ENCODE measurements at regions not wholly inside any gene's neighbourhood (a gene's known extent, or its start where the extent isn't known, plus 50 kb on each side); places are given as distances from the start of the nearest gene placed in this dataset.

- Histone ChIP-seq H3K9me3 (ENCODE audit: control insufficient read depth, insufficient read depth, low read depth, low read length) (no peaks in the 10 kb centered on the region), H3K4me3 (ENCODE audit: low read depth, low read length) (no peak overlapping the region), H3K27ac (ENCODE audit: low read depth, low read length) (no peak overlapping the region), H3K36me3 (ENCODE audit: control insufficient read depth, insufficient read depth, low read length) (no peaks in the 10 kb centered on the region), H3K27me3 (ENCODE audit: control insufficient read depth, insufficient read depth, low read length) (no peaks in the 10 kb centered on the region), H3K9ac (ENCODE audit: low read length) (no peak overlapping the region), H3K4me1 (ENCODE audit: control insufficient read depth, insufficient read depth, low read length) (peaks cover 8% of the 10 kb centered on the region; the same call in 1 of the 2 replicates)
Observed at GRCh38 chr3:13223574-13224237, 150.5 kb upstream of the IQSEC1 start.

GRCh38 chr3:13222891-13223573, 149.8 kb upstream of the IQSEC1 start:
- peaks cover 8% of the 10 kb centered on the region; the same call in 1 of the 2 replicates for H3K4me1 ChIP-seq (ENCODE audit: control insufficient read depth, insufficient read depth, low read length)
- H3K36me3 ChIP-seq (ENCODE audit: control insufficient read depth, insufficient read depth, low read length) = no peaks in the 10 kb centered on the region
- no peaks in the 10 kb centered on the region for H3K9me3 ChIP-seq (ENCODE audit: control insufficient read depth, insufficient read depth, low read depth, low read length)
- no peak overlapping the region for H3K9ac ChIP-seq (ENCODE audit: low read length)
- no peak overlapping the region for H3K4me3 ChIP-seq (ENCODE audit: low read depth, low read length)
- H3K27me3 ChIP-seq (ENCODE audit: control insufficient read depth, insufficient read depth, low read length) = no peaks in the 10 kb centered on the region
- no peak overlapping the region for H3K27ac ChIP-seq (ENCODE audit: low read depth, low read length)

GRCh38 chr3:13222131-13222530, 148.9 kb upstream of the IQSEC1 start:
- Histone ChIP-seq H3K36me3 (ENCODE audit: control insufficient read depth, insufficient read depth, low read length) (no peaks in the 10 kb centered on the region), H3K9me3 (ENCODE audit: control insufficient read depth, insufficient read depth, low read depth, low read length) (no peaks in the 10 kb centered on the region), H3K4me3 (ENCODE audit: low read depth, low read length) (no peak overlapping the region), H3K27ac (ENCODE audit: low read depth, low read length) (no peak overlapping the region), H3K4me1 (ENCODE audit: control insufficient read depth, insufficient read depth, low read length) (peaks cover 8% of the 10 kb centered on the region; the same call in 1 of the 2 replicates), H3K27me3 (ENCODE audit: control insufficient read depth, insufficient read depth, low read length) (no peaks in the 10 kb centered on the region), H3K9ac (ENCODE audit: low read length) (no peak overlapping the region)

GRCh38 chr3:13221491-13222061, 148.3 kb upstream of the IQSEC1 start:
- Histone ChIP-seq H3K27me3 (ENCODE audit: control insufficient read depth, insufficient read depth, low read length) (no peaks in the 10 kb centered on the region), H3K9me3 (ENCODE audit: control insufficient read depth, insufficient read depth, low read depth, low read length) (no peaks in the 10 kb centered on the region), H3K4me1 (ENCODE audit: control insufficient read depth, insufficient read depth, low read length) (peaks cover 8% of the 10 kb centered on the region; the same call in 1 of the 2 replicates), H3K36me3 (ENCODE audit: control insufficient read depth, insufficient read depth, low read length) (no peaks in the 10 kb centered on the region), H3K9ac (ENCODE audit: low read length) (no peak overlapping the region), H3K27ac (ENCODE audit: low read depth, low read length) (no peak overlapping the region), H3K4me3 (ENCODE audit: low read depth, low read length) (no peak overlapping the region)

GRCh38 chr3:13220991-13221390, 147.8 kb upstream of the IQSEC1 start:
- Histone ChIP-seq H3K27ac (ENCODE audit: low read depth, low read length) (no peak overlapping the region), H3K9ac (ENCODE audit: low read length) (no peak overlapping the region), H3K36me3 (ENCODE audit: control insufficient read depth, insufficient read depth, low read length) (no peaks in the 10 kb centered on the region), H3K27me3 (ENCODE audit: control insufficient read depth, insufficient read depth, low read length) (no peaks in the 10 kb centered on the region), H3K4me1 (ENCODE audit: control insufficient read depth, insufficient read depth, low read length) (peaks cover 8% of the 10 kb centered on the region; the same call in 1 of the 2 replicates), H3K4me3 (ENCODE audit: low read depth, low read length) (no peak overlapping the region), H3K9me3 (ENCODE audit: control insufficient read depth, insufficient read depth, low read depth, low read length) (no peaks in the 10 kb centered on the region)

GRCh38 chr3:13219902-13220296, 146.7 kb upstream of the IQSEC1 start:
- H3K4me1 ChIP-seq (ENCODE audit: control insufficient read depth, insufficient read depth, low read length) = peaks cover 8% of the 10 kb centered on the region; the same call in 1 of the 2 replicates
- H3K27me3 ChIP-seq (ENCODE audit: control insufficient read depth, insufficient read depth, low read length) = no peaks in the 10 kb centered on the region
- H3K9ac ChIP-seq (ENCODE audit: low read length) = no peak overlapping the region
- H3K27ac ChIP-seq (ENCODE audit: low read depth, low read length) = no peak overlapping the region
- H3K36me3 ChIP-seq (ENCODE audit: control insufficient read depth, insufficient read depth, low read length) = no peaks in the 10 kb centered on the region
- no peaks in the 10 kb centered on the region for H3K9me3 ChIP-seq (ENCODE audit: control insufficient read depth, insufficient read depth, low read depth, low read length)
- H3K4me3 ChIP-seq (ENCODE audit: low read depth, low read length) = no peak overlapping the region

GRCh38 chr3:13219077-13219901, 146.1 kb upstream of the IQSEC1 start:
- Histone ChIP-seq H3K4me1 (ENCODE audit: control insufficient read depth, insufficient read depth, low read length) (peaks cover 8% of the 10 kb centered on the region; the same call in 1 of the 2 replicates), H3K4me3 (ENCODE audit: low read depth, low read length) (no peak overlapping the region), H3K27me3 (ENCODE audit: control insufficient read depth, insufficient read depth, low read length) (no peaks in the 10 kb centered on the region), H3K9me3 (ENCODE audit: control insufficient read depth, insufficient read depth, low read depth, low read length) (no peaks in the 10 kb centered on the region), H3K9ac (ENCODE audit: low read length) (no peak overlapping the region), H3K36me3 (ENCODE audit: control insufficient read depth, insufficient read depth, low read length) (no peaks in the 10 kb centered on the region), H3K27ac (ENCODE audit: low read depth, low read length) (no peak overlapping the region)

- Histone ChIP-seq H3K9me3 (ENCODE audit: control insufficient read depth, insufficient read depth, low read depth, low read length) (no peaks in the 10 kb centered on the region), H3K36me3 (ENCODE audit: control insufficient read depth, insufficient read depth, low read length) (no peaks in the 10 kb centered on the region), H3K27ac (ENCODE audit: low read depth, low read length) (no peak overlapping the region), H3K9ac (ENCODE audit: low read length) (no peak overlapping the region), H3K4me3 (ENCODE audit: low read depth, low read length) (no peak overlapping the region), H3K27me3 (ENCODE audit: control insufficient read depth, insufficient read depth, low read length) (no peaks in the 10 kb centered on the region), H3K4me1 (ENCODE audit: control insufficient read depth, insufficient read depth, low read length) (peaks cover 8% of the 10 kb centered on the region; the same call in 1 of the 2 replicates)
Observed at GRCh38 chr3:13218541-13218908, 145.3 kb upstream of the IQSEC1 start.

GRCh38 chr3:13217736-13218540, 144.7 kb upstream of the IQSEC1 start:
- no peak overlapping the region for H3K4me3 ChIP-seq (ENCODE audit: low read depth, low read length)
- H3K27me3 ChIP-seq (ENCODE audit: control insufficient read depth, insufficient read depth, low read length) = no peaks in the 10 kb centered on the region
- H3K9me3 ChIP-seq (ENCODE audit: control insufficient read depth, insufficient read depth, low read depth, low read length) = no peaks in the 10 kb centered on the region
- no peak overlapping the region for H3K9ac ChIP-seq (ENCODE audit: low read length)
- H3K36me3 ChIP-seq (ENCODE audit: control insufficient read depth, insufficient read depth, low read length) = no peaks in the 10 kb centered on the region
- peaks cover 8% of the 10 kb centered on the region; the same call in 1 of the 2 replicates for H3K4me1 ChIP-seq (ENCODE audit: control insufficient read depth, insufficient read depth, low read length)
- no peak overlapping the region for H3K27ac ChIP-seq (ENCODE audit: low read depth, low read length)

GRCh38 chr3:13217253-13217652, 144.0 kb upstream of the IQSEC1 start:
- H3K27me3 ChIP-seq (ENCODE audit: control insufficient read depth, insufficient read depth, low read length) = no peaks in the 10 kb centered on the region
- H3K4me3 ChIP-seq (ENCODE audit: low read depth, low read length) = no peak overlapping the region
- no peak overlapping the region for H3K9ac ChIP-seq (ENCODE audit: low read length)
- H3K4me1 ChIP-seq (ENCODE audit: control insufficient read depth, insufficient read depth, low read length) = peaks cover 8% of the 10 kb centered on the region; the same call in 1 of the 2 replicates
- no peak overlapping the region for H3K27ac ChIP-seq (ENCODE audit: low read depth, low read length)
- no peaks in the 10 kb centered on the region for H3K9me3 ChIP-seq (ENCODE audit: control insufficient read depth, insufficient read depth, low read depth, low read length)
- H3K36me3 ChIP-seq (ENCODE audit: control insufficient read depth, insufficient read depth, low read length) = no peaks in the 10 kb centered on the region
